HG03060 (cell line): ENCODE measurements at regions not wholly inside any gene's neighbourhood (a gene's known extent, or its start where the extent isn't known, plus 50 kb on each side); places are given as distances from the start of the nearest gene placed in this dataset.

Source experiments
- ATAC-seq: cut with Tn5 transposase; IDR thresholded peaks from one replicate; pipeline ENCODE4 v1.9.1; 2021; ENCODE audit warnings: low read depth, moderate number of reproducible peaks; ENCODE audit not compliant: unreplicated experiment

- ATAC-seq = no peak
Measured at GRCh38 chr2:191738003-191738402, 60.1 kb downstream of the NABP1 start.

- no peak for ATAC-seq
Measured at GRCh38 chr2:191738667-191739066, 60.7 kb downstream of the NABP1 start.

- no peak for ATAC-seq
Measured at GRCh38 chr2:191739194-191739593, 61.3 kb downstream of the NABP1 start.

GRCh38 chr2:191740016-191740419 lies 62.1 kb downstream of the NABP1 start:
- ATAC-seq = peak; percentile 91

GRCh38 chr2:191740759-191741158 lies 62.8 kb downstream of the NABP1 start:
- ATAC-seq = no peak

- ATAC-seq = no peak
Measured at GRCh38 chr2:191746346-191747169, 68.6 kb downstream of the NABP1 start.

GRCh38 chr2:191747170-191747530 lies 69.2 kb downstream of the NABP1 start:
- no peak for ATAC-seq

GRCh38 chr2:191748059-191748461 lies 70.1 kb downstream of the NABP1 start:
- ATAC-seq = peak; percentile 23

- peak; percentile 43 for ATAC-seq
Measured at GRCh38 chr2:191748528-191749180, 70.7 kb downstream of the NABP1 start.

GRCh38 chr2:191749181-191749540 lies 71.2 kb downstream of the NABP1 start:
- ATAC-seq = no peak

- no peak for ATAC-seq
Measured at GRCh38 chr2:191754103-191754502, 76.2 kb downstream of the NABP1 start.

GRCh38 chr2:191756761-191757160 lies 78.8 kb downstream of the NABP1 start:
- ATAC-seq = no peak

GRCh38 chr2:191757208-191757607 lies 79.3 kb downstream of the NABP1 start:
- no peak for ATAC-seq

GRCh38 chr2:191758518-191759507 lies 80.9 kb downstream of the NABP1 start:
- peak; percentile 100 for ATAC-seq

GRCh38 chr2:191759680-191760079 lies 81.7 kb downstream of the NABP1 start:
- no peak for ATAC-seq

- no peak for ATAC-seq
Measured at GRCh38 chr2:191760655-191761262, 82.8 kb downstream of the NABP1 start.

GRCh38 chr2:191773136-191773535 lies 73.8 kb downstream of the CAVIN2 start:
- ATAC-seq = no peak

GRCh38 chr2:191777351-191777750 lies 69.5 kb downstream of the CAVIN2 start:
- ATAC-seq = no peak

- ATAC-seq = no peak
Measured at GRCh38 chr2:191778041-191778440, 68.8 kb downstream of the CAVIN2 start.

GRCh38 chr2:191782351-191782750 lies 64.5 kb downstream of the CAVIN2 start:
- no peak for ATAC-seq

GRCh38 chr2:191783416-191783815 lies 63.5 kb downstream of the CAVIN2 start:
- ATAC-seq = peak; percentile 77
